ENCODE measurements at regions not wholly inside any gene's neighbourhood (a gene's known extent, or its start where the extent isn't known, plus 50 kb on each side); places are given as distances from the start of the nearest gene placed in this dataset.

DNA sequence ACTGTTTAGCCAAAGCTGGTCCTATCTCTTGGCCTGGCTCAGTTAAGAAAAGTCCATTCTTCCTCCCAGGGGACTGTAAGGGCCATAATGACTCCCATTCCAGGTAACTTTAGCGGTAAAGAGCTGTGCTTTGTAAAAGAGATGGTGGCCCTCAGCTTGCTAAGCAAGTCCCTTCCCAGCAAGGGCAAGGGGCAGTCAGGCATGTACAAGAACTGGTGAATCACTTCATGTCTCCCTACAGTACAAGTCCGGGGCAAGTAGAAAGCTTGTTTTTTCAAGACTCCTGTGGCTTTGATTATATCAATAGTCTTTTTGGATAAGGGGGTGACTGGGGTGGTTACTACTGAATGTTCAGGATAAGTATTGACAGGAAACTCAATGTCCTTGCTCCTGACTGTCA is 88.9 kb downstream of the SLC25A15 start:
- Histone ChIP-seq H3K27me3 (ENCODE audit: insufficient read depth) (no peaks in the 10 kb centered on the region), H3F3A (replicated peaks; ENCODE audit: insufficient read depth) (no peaks in the 10 kb centered on the region), H3K79me2 (ENCODE audit: insufficient read depth) (no peaks in the 10 kb centered on the region), H3K36me3 (replicated peaks in 1 of 2; ENCODE audit: control insufficient read depth in 1 of 2, insufficient read depth in 2 of 2, low read length in 1 of 2) (peaks cover 13 to 17% of the 10 kb centered on the region in 2 experiments), H3K27ac (ENCODE audit: low read depth in 2 of 2, low read length in 1 of 2) (no peak overlapping the region), H3K4me1 (ENCODE audit: control insufficient read depth in 1 of 2, insufficient read depth in 2 of 2, low read depth in 1 of 2, low read length in 1 of 2) (no peaks in the 10 kb centered on the region), H4K20me1 (ENCODE audit: insufficient read depth) (no peaks in the 10 kb centered on the region), H3K9me2 (no peaks in the 10 kb centered on the region), H3K4me2 (no peak overlapping the region), H3K9ac (no peak overlapping the region), H3K4me3 (ENCODE audit: low read depth in 2 of 2, low read length in 1 of 2) (no peak overlapping the region), H2AFZ (ENCODE audit: low read depth) (no peak overlapping the region), H3K9me3 (no peaks in the 10 kb centered on the region)
- ChIA-PET CTCF (interaction anchor here (1.4 kb wide), 1 partner anchor 43 kb away, joined by 3 read pairs; no protein-coding TSS in a partner anchor), POLR2A (no interaction called here)
- TF ChIP-seq TEAD4 (IDR thresholded peaks at IDR 0.05; ENCODE audit: borderline replicate concordance, insufficient read depth) = no peak
- TF ChIP-seq RCOR1 (IDR thresholded peaks at IDR 0.05; ENCODE audit: low read length) = no peak
- no peak for TF ChIP-seq GATA2 (CRISPR knock-in tag; IDR thresholded peaks at IDR 0.05)
- TF ChIP-seq EP300 (IDR thresholded peaks at IDR 0.05; ENCODE audit: borderline replicate concordance in 1 of 2, low read depth in 1 of 2, low read length in 1 of 2) = no peak
- TF ChIP-seq RAD21 (IDR thresholded peaks at IDR 0.05; ENCODE audit: low read length) = no peak
- no peak for TF ChIP-seq RXRA (IDR thresholded peaks at IDR 0.05; ENCODE audit: borderline replicate concordance, low read depth)
- no peak for TF ChIP-seq FOXM1 (IDR thresholded peaks at IDR 0.05; ENCODE audit: low read depth)
- no peak for TF ChIP-seq TCF12 (IDR thresholded peaks at IDR 0.05)
- no peak for TF ChIP-seq GABPA (IDR thresholded peaks at IDR 0.05; ENCODE audit: low read depth)
- no peak for TF ChIP-seq IRF3 (IDR thresholded peaks at IDR 0.05; ENCODE audit: low read depth, low read length)
- TF ChIP-seq, protein P1, sequence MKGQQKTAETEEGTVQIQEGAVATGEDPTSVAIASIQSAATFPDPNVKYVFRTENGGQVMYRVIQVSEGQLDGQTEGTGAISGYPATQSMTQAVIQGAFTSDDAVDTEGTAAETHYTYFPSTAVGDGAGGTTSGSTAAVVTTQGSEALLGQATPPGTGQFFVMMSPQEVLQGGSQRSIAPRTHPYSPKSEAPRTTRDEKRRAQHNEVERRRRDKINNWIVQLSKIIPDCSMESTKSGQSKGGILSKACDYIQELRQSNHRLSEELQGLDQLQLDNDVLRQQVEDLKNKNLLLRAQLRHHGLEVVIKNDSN (IDR thresholded peaks at IDR 0.05; ENCODE audit: borderline replicate concordance, low read depth) = no peak
- TF ChIP-seq REST (IDR thresholded peaks at IDR 0.05; ENCODE audit: low read depth, low read length) = no peak
- no peak for TF ChIP-seq MEF2A (IDR thresholded peaks at IDR 0.05; ENCODE audit: borderline replicate concordance, low read depth)
- no peak for TF ChIP-seq ELF1 (IDR thresholded peaks at IDR 0.05)
- TF ChIP-seq TAF1 (IDR thresholded peaks at IDR 0.05; ENCODE audit: borderline replicate concordance, low read depth, low read length) = no peak
- WGBS (ENCODE audit: low lambda C conversion rate) = 89% methylated on average over 2 of the region's 2 CpGs
- no peak for DNase-seq
